A549 (cell line): ENCODE measurements at regions not wholly inside any gene's neighbourhood (a gene's known extent, or its start where the extent isn't known, plus 50 kb on each side); places are given as distances from the start of the nearest gene placed in this dataset.

Experiments used
- ATAC-seq, 2 experiments: fragments of 200-7000 bp in 1 of 2; fragments of >200 bp in 1 of 2; cut with Nextera tagmentation in 1 of 2; cut with Tn5 transposase in 1 of 2; 3 replicates each; pipeline versions ENCODE4 v1.8.0 to v1.9.1; 2018 to 2020; ENCODE audit warnings: mild to moderate bottlenecking in 1 of 2, moderate library complexity in 1 of 2
- CTCF ChIA-PET: fragments of 300-600 bp; sonication (Branson Sonifier 250); formaldehyde crosslinking; extraction: SDS; loops from one replicate; lab custom pipeline; 2021; ENCODE audit warnings: antibody characterized with exemption, inconsistent platforms; lab: Yijun Ruan, JAX
- POLR2A ChIA-PET: fragments of 350-600 bp; formaldehyde crosslinking; extraction: SDS; loops from one replicate; lab custom pipeline; 2021; ENCODE audit warnings: antibody characterized with exemption, inconsistent platforms; lab: Yijun Ruan, JAX
- DNase-seq, 2 experiments: peaks; one replicate each; pipeline versions ENCODE4 v3.0.0 to v3.0.0-alpha.2; 2011 to 2016; ENCODE audit warnings: low read depth in 1 of 2, low spot score in 1 of 2
- FAIRE-seq: peaks from 2 replicates; lab custom pipeline; 2011; peaks lifted over from hg19 to GRCh38; lab: Jason Lieb, UNC
- H3K27ac ChIP-seq, 2 experiments: fragments of >200 bp; sonication (Bioruptor Twin); formaldehyde crosslinking; 3 replicates each; pipeline ENCODE4 v1.5.1; 2016 to 2017
- H3K4me1 ChIP-seq: fragments of >200 bp; sonication (Bioruptor Twin); formaldehyde crosslinking; 3 replicates; pipeline ENCODE4 v1.6.1; 2016
- H3K4me2 ChIP-seq: fragments of >200 bp; sonication (Bioruptor Twin); formaldehyde crosslinking; 3 replicates; pipeline ENCODE4 v1.6.1; 2016
- H3K4me3 ChIP-seq: fragments of >200 bp; sonication (Bioruptor Twin); formaldehyde crosslinking; 3 replicates; pipeline ENCODE4 v1.5.1; 2016
- H3K9me3 ChIP-seq: fragments of >200 bp; sonication (Bioruptor Twin); formaldehyde crosslinking; 3 replicates; pipeline ENCODE4 v1.6.1; 2016
- CBX2 ChIP-seq: fragments of 200-600 bp; sonication (generic); IDR thresholded peaks from 2 replicates; pipeline ENCODE4 v1.6.1; 2016; ENCODE audit warnings: low read depth, mild to moderate bottlenecking, borderline replicate concordance
- CBX8 ChIP-seq: fragments of 200-600 bp; sonication (generic); IDR thresholded peaks from 2 replicates; pipeline ENCODE4 v1.6.1; 2016
- CHD4 ChIP-seq: fragments of 200-600 bp; sonication (generic); IDR thresholded peaks from 2 replicates; pipeline ENCODE4 v1.6.1; 2016; ENCODE audit warnings: antibody characterized with exemption, mild to moderate bottlenecking, borderline replicate concordance
- ESRRA ChIP-seq: fragments of 150-350 bp; IDR thresholded peaks from 2 replicates; pipeline ENCODE4 v1.6.1; 2014; ENCODE audit warnings: mild to moderate bottlenecking, low read length, borderline replicate concordance
- FOSB ChIP-seq: fragments of 250-450 bp; sonication (Bioruptor Pico); IDR thresholded peaks from 2 replicates; pipeline ENCODE4 v1.5.0; 2020; ENCODE audit warnings: mild to moderate bottlenecking, moderate library complexity
- HDAC2 ChIP-seq: fragments of 200-600 bp; sonication (generic); IDR thresholded peaks from 2 replicates; pipeline ENCODE4 v1.6.1; 2016
- HOXA7 ChIP-seq: fragments of 250-450 bp; sonication (Bioruptor Pico); IDR thresholded peaks from 2 replicates; pipeline ENCODE4 v1.5.0; 2020; ENCODE audit warnings: mild to moderate bottlenecking, moderate library complexity
- HOXB13 ChIP-seq: fragments of 250-450 bp; sonication (Bioruptor Pico); IDR thresholded peaks from 2 replicates; pipeline ENCODE4 v1.5.0; 2020; ENCODE audit warnings: low read depth, mild to moderate bottlenecking, moderate library complexity
- KDM5A ChIP-seq: fragments of 200-600 bp; sonication (generic); IDR thresholded peaks from 2 replicates; pipeline ENCODE4 v1.6.1; 2016; ENCODE audit warnings: antibody characterized with exemption, mild to moderate bottlenecking
- NFE2L2 ChIP-seq: fragments of 150-350 bp; conservative IDR thresholded peaks from 2 replicates; pipeline ENCODE4 v1.6.1; 2014; ENCODE audit warnings: low read length
- NPAS2 ChIP-seq: fragments of 250-450 bp; sonication (Bioruptor Pico); IDR thresholded peaks from 2 replicates; pipeline ENCODE4 v1.8.0; 2022; ENCODE audit warnings: mild to moderate bottlenecking, moderate library complexity, borderline replicate concordance
- NR3C1 ChIP-seq: fragments of >200 bp; sonication (Bioruptor Twin); formaldehyde crosslinking; IDR thresholded peaks from 3 replicates; pipeline ENCODE4 v1.6.1; 2017
- PHF8 ChIP-seq: fragments of 200-600 bp; sonication (generic); IDR thresholded peaks from 2 replicates; pipeline ENCODE4 v1.6.1; 2016; ENCODE audit warnings: low read depth, mild to moderate bottlenecking, antibody characterized with exemption, moderate library complexity, borderline replicate concordance
- POLR2AphosphoS2 ChIP-seq: conservative IDR thresholded peaks from 2 replicates; pipeline ENCODE4 v1.6.1; 2012; ENCODE audit warnings: low read length, improper control_type of control experiment, inconsistent platforms
- RARB ChIP-seq: fragments of 250-450 bp; sonication (Bioruptor Pico); IDR thresholded peaks from 2 replicates; pipeline ENCODE4 v1.8.0; 2021; ENCODE audit warnings: mild to moderate bottlenecking, moderate library complexity
- RCOR1 ChIP-seq: fragments of 150-350 bp; IDR thresholded peaks from 2 replicates; pipeline ENCODE4 v1.6.1; 2014; ENCODE audit warnings: antibody characterized with exemption, low read length, low read depth
- SMC3 ChIP-seq: fragments of >200 bp; sonication (Bioruptor Twin); formaldehyde crosslinking; IDR thresholded peaks from 3 replicates; pipeline ENCODE4 v1.6.1; 2018; ENCODE audit warnings: inconsistent platforms
- TP53 ChIP-seq: fragments of 250-450 bp; sonication (Bioruptor Pico); IDR thresholded peaks from 2 replicates; pipeline ENCODE4 v1.5.0; 2021; ENCODE audit warnings: mild to moderate bottlenecking, moderate library complexity
- ZC3H11A ChIP-seq: fragments of 450-650 bp; IDR thresholded peaks from 2 replicates; pipeline ENCODE4 v1.6.1; 2014; ENCODE audit warnings: antibody characterized with exemption, mild to moderate bottlenecking
- ZNF302 ChIP-seq: fragments of 250-450 bp; sonication (Bioruptor Pico); IDR thresholded peaks from 2 replicates; pipeline ENCODE4 v1.9.0; 2021; ENCODE audit warnings: inconsistent platforms, mild to moderate bottlenecking, moderate library complexity
- ZSCAN20 ChIP-seq: fragments of 250-450 bp; sonication (Bioruptor Pico); IDR thresholded peaks from 2 replicates; pipeline ENCODE4 v1.8.0; 2022; ENCODE audit warnings: mild to moderate bottlenecking, moderate library complexity
- WGBS: methylation state at CpG from one replicate; pipeline ENCODE4 v1.1.6; 2017; ENCODE audit errors: missing lambda C conversion rate; 5-methylcytosine and 5-hydroxymethylcytosine counted together
- TF ChIP-seq, protein P1 (sequence below): fragments of >200 bp; sonication (Bioruptor Twin); formaldehyde crosslinking; IDR thresholded peaks from 3 replicates; pipeline ENCODE4 v1.6.1; 2016
- TF ChIP-seq, protein P2 (sequence below): IDR thresholded peaks from 2 replicates; pipeline ENCODE4 v1.6.1; 2012
- TF ChIP-seq, protein P3 (sequence below): fragments of 250-450 bp; sonication (Bioruptor Pico); IDR thresholded peaks from 2 replicates; pipeline ENCODE4 v1.5.0; 2020; ENCODE audit warnings: low read depth, mild to moderate bottlenecking, moderate library complexity
- TF ChIP-seq, protein P4 (sequence below): fragments of 250-450 bp; sonication (Bioruptor Pico); IDR thresholded peaks from 2 replicates; pipeline ENCODE4 v1.5.0; 2021; ENCODE audit warnings: mild to moderate bottlenecking, moderate library complexity, borderline replicate concordance

DNA sequence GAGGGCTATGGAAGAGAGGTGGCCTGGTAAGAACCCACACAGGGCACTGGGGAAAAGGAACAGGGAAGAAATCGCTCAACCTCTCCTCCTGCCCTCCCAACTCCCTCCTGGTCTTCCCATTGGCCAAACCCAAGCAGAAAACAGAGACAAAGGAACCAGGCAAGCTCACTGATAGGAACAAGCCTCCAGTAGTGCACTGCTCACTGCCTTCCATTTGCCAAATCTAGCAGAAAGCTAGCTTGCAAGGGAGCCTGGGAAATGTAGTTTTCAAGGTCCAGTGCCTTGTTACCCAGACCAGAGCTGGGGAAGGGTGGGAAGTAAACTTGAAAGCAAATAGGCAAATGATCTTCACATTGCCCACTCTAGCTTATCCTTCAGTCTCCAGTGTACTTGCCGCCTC, 556.1 kb upstream of the AUTS2 start:
- CTCF ChIA-PET = no interaction called here
- ATAC-seq (no peak), DNase-seq (no peak), FAIRE-seq (no peak)
- Histone ChIP-seq H3K4me1 (no peaks in the 10 kb centered on the region), H3K4me2 (no peak overlapping the region), H3K4me3 (no peak overlapping the region), H3K9me3 (peaks cover 21% of the 10 kb centered on the region; the same call in 2 of the 3 replicates), H3K27ac (no peak overlapping the region)
- POLR2A ChIA-PET = no interaction called here
- no peak for TF ChIP-seq POLR2AphosphoS2
- TF ChIP-seq ZNF302 (CRISPR knock-in tag) = no peak
- TF ChIP-seq RARB (CRISPR knock-in tag) = no peak
- no peak for TF ChIP-seq RCOR1
- TF ChIP-seq TP53 (CRISPR knock-in tag) = no peak
- no peak for TF ChIP-seq KDM5A
- no peak for TF ChIP-seq CBX8
- TF ChIP-seq, protein P1, sequence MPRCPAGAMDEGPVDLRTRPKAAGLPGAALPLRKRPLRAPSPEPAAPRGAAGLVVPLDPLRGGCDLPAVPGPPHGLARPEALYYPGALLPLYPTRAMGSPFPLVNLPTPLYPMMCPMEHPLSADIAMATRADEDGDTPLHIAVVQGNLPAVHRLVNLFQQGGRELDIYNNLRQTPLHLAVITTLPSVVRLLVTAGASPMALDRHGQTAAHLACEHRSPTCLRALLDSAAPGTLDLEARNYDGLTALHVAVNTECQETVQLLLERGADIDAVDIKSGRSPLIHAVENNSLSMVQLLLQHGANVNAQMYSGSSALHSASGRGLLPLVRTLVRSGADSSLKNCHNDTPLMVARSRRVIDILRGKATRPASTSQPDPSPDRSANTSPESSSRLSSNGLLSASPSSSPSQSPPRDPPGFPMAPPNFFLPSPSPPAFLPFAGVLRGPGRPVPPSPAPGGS = no peak
- TF ChIP-seq, protein P2, sequence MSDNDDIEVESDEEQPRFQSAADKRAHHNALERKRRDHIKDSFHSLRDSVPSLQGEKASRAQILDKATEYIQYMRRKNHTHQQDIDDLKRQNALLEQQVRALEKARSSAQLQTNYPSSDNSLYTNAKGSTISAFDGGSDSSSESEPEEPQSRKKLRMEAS = no peak
- TF ChIP-seq, protein P3, sequence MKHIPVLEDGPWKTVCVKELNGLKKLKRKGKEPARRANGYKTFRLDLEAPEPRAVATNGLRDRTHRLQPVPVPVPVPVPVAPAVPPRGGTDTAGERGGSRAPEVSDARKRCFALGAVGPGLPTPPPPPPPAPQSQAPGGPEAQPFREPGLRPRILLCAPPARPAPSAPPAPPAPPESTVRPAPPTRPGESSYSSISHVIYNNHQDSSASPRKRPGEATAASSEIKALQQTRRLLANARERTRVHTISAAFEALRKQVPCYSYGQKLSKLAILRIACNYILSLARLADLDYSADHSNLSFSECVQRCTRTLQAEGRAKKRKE (CRISPR knock-in tag) = no peak
- no peak for TF ChIP-seq FOSB (CRISPR knock-in tag)
- no peak for TF ChIP-seq NR3C1
- TF ChIP-seq ZSCAN20 (CRISPR knock-in tag) = no peak
- no peak for TF ChIP-seq ZC3H11A
- TF ChIP-seq, protein P4, sequence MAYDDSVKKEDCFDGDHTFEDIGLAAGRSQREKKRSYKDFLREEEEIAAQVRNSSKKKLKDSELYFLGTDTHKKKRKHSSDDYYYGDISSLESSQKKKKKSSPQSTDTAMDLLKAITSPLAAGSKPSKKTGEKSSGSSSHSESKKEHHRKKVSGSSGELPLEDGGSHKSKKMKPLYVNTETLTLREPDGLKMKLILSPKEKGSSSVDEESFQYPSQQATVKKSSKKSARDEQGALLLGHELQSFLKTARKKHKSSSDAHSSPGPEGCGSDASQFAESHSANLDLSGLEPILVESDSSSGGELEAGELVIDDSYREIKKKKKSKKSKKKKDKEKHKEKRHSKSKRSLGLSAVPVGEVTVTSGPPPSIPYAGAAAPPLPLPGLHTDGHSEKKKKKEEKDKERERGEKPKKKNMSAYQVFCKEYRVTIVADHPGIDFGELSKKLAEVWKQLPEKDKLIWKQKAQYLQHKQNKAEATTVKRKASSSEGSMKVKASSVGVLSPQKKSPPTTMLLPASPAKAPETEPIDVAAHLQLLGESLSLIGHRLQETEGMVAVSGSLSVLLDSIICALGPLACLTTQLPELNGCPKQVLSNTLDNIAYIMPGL (CRISPR knock-in tag) = no peak
- TF ChIP-seq, all 56 proteins: peak for 0
- 39% methylated on average over 2 of the region's 2 CpGs for WGBS

DNA sequence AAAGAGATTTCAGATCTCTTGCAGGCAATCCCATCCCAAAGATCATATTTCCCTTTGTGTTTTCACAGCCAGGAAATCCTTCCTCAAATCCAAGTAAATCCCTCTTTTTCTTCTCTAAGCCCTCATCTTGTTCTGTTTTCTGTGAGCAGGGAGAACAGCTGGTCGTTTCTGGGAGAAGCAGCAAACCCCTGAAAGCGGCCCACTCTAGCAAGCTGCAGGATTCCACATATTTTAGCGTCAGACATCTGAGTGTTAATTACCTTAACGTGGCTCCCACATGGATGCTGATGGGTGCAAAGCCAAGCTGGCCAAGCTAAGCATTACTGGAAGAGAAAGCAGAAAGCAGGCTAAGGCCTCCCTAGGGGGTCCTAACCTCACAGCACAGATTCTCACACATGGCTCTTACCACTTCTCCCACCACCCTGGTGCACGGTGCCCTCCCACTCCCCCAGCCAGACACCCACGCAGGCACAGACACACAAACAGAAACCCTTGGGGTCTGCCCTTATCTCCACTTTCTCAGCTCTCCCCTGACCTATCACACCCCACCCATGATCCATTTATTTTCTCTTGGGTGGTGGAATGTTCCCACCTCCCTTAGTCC, 551.0 kb upstream of the AUTS2 start:
- Histone ChIP-seq H3K4me2 (no peak overlapping the region), H3K27ac (no peak overlapping the region), H3K4me1 (no peaks in the 10 kb centered on the region), H3K4me3 (no peak overlapping the region), H3K9me3 (peaks cover 21% of the 10 kb centered on the region; the same call in 2 of the 3 replicates)
- WGBS = 39% methylated on average over 6 of the region's 6 CpGs
- TF ChIP-seq PHF8 (no peak), NPAS2 (CRISPR knock-in tag) (no peak), TP53 (CRISPR knock-in tag) (no peak), ESRRA (no peak), CBX2 (no peak), HDAC2 (no peak), NFE2L2 (no peak), HOXA7 (no peak), HOXB13 (no peak), SMC3 (no peak), CHD4 (no peak)
- POLR2A ChIA-PET = no interaction called here
- CTCF ChIA-PET = interaction anchor here (0.6 to 1.0 kb wide), 3 partner anchors 83 to 1070 kb away, joined by 3 to 4 read pairs (median 3); no protein-coding TSS in a partner anchor
- DNase-seq (no peak), ATAC-seq (no peak), FAIRE-seq (no peak)
